ENCODE measurements at regions not wholly inside any gene's neighbourhood (a gene's known extent, or its start where the extent isn't known, plus 50 kb on each side); places are given as distances from the start of the nearest gene placed in this dataset.

DNA sequence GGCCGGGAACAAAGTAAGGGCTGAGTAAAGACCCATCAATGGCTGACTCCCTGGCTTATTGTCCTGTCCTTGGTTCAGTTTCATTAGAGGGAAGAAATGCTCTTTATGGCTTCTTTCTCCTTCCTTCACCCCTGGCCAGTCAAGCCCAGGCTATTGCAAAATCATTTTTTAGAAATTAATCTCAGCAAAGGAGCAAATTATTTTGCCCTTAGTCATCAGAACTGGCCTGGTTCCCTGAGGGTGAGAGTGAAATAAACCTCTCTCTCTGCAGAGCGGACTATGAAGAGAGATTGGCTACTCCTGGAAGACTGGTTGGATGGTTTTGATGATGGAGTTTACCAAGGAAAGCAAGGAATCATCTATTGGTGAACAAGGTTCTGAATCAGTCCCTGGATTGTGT, 52.7 kb upstream of the OXTR start:
- TF ChIP-seq EZH2 (IDR thresholded peaks at IDR 0.05; ENCODE audit: low read depth), result no peak
- TF ChIP-seq, protein P1, sequence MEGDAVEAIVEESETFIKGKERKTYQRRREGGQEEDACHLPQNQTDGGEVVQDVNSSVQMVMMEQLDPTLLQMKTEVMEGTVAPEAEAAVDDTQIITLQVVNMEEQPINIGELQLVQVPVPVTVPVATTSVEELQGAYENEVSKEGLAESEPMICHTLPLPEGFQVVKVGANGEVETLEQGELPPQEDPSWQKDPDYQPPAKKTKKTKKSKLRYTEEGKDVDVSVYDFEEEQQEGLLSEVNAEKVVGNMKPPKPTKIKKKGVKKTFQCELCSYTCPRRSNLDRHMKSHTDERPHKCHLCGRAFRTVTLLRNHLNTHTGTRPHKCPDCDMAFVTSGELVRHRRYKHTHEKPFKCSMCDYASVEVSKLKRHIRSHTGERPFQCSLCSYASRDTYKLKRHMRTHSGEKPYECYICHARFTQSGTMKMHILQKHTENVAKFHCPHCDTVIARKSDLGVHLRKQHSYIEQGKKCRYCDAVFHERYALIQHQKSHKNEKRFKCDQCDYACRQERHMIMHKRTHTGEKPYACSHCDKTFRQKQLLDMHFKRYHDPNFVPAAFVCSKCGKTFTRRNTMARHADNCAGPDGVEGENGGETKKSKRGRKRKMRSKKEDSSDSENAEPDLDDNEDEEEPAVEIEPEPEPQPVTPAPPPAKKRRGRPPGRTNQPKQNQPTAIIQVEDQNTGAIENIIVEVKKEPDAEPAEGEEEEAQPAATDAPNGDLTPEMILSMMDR (conservative IDR thresholded peaks at IDR 0.05), result no peak
